ENCODE measurements at regions not wholly inside any gene's neighbourhood (a gene's known extent, or its start where the extent isn't known, plus 50 kb on each side); places are given as distances from the start of the nearest gene placed in this dataset.

DNA sequence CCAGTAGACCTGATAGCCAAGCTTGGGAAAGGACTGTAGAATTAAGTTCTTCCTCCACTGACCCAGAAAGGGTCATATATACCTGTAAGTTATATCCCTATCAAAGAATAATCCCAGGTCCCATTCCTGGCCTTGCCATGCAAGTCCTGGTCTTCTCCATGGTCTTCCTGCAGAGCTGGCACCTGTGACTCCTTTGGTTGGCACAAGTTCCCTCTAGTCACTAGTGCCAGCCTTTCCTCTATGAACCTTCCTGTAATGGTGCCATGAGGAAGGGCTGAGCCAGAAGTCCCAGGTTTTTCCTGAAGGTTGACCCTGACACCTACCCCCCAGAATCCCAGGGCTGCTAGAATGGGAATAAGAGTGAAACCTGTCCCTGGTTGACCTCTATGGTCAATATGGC lies 54.1 kb upstream of the UNC5B start:
- DNase-seq (ENCODE audit: low read depth), result no peak
- no peak overlapping the region for H3K4me3 ChIP-seq (ENCODE audit: low read depth, low read length)

DNA sequence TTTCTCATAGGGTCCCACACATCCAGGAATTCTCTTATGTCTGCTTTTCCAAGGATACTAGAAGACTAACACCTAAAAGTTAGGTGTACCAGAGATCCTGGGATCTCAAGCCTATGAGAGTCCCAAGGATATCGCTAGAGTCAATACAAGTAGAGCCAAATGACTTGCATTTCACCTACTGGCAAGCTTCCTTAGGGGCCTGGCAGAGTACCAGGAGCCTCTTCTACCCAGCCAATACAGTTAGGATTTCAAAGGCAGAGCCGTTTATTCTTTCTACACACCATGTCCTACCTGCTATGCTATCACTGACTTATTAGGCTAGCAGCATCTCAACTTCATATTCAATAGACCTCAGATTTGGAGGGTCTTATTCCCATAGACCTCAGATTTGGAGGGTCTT lies 53.5 kb upstream of the UNC5B start:
- H3K4me3 ChIP-seq (ENCODE audit: low read depth, low read length), result no peak overlapping the region
- no peak for DNase-seq (ENCODE audit: low read depth)

DNA sequence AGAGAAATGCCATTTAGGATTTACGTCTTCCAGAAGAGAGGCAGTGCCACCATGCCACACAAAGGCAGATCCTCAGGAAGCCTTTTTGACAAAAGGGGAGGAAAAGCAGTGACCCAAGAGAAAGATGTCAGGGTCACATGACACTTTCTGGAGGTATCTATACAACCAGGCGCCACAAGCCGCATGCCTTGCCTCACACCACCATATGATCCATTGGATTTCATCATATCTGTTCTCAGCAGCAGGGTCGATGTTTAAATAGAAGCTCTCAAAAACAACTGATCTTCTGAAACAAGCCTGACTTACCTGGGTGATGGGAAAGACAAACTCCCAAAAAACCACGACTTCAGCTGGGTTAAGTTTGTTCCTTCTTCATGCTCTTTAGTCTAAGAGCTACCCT lies 52.5 kb upstream of the UNC5B start:
- H3K4me3 ChIP-seq (ENCODE audit: low read depth, low read length), result no peak overlapping the region
- no peak for DNase-seq (ENCODE audit: low read depth)

DNA sequence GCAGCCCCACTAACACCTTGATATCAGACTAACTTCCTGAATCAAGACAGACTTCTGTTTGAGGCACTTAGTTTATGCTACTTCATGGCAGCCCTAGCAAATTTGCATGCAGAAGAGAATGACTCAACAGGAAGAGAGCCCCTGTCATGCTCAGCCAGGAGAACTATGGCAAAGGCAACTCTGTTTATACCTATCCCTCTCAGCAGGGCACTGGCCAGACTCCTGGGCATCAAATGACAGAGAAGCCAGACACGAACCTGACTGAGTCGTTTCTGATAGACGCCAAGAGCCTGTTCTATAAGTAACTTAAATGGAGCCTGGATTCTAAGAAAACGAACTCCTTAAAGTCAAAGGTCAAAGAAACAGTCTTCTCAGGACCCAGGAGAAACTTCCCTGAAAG lies 50.9 kb upstream of the UNC5B start:
- no peak overlapping the region for H3K4me3 ChIP-seq (ENCODE audit: low read depth, low read length)
- DNase-seq (ENCODE audit: low read depth), result no peak

Measured in skeletal muscle cell (primary cell).